ENCODE measurements at regions not wholly inside any gene's neighbourhood (a gene's known extent, or its start where the extent isn't known, plus 50 kb on each side); places are given as distances from the start of the nearest gene placed in this dataset.

DNA sequence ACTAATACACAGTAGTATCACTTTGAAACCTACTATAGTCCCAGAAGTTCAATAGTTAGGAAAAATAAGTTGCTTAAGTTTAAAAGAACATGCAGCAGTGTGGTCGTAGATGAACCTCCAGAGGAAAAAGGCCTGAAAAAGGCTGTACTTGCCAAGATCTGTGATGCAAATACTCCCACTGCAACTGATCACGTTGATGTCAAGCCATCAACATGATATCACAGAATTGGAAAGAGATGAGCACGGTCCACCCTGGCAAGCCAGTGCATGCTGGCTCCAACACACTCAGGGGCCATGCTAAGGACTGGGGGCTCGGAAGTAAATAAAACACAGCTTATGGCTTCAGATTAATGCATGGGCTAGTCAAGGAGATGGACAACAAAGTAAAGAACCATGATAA, 71.8 kb upstream of the LRCH1 start:
- peaks cover 4% of the 10 kb centered on the region; the same call in 1 of the 2 replicates for H3K36me3 Mint-ChIP-seq

DNA sequence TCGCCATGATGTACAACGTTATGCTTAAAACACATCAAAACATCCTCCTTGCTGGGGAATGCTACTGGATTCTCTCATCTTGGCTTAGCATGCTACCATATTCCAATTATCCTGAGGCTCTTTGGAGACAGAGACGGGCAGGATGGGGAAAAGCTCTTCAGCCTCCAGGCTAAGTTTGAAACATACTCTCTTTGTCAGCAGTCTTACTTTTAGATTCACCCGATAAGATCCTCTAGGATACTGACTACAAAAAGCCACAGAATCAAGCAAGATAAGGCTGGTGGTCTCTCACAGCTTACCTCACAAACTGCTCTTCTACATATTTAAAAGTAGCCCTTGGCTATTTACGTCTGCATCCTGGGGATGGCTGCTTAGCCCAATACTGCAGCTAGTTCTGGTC, 72.8 kb upstream of the LRCH1 start:
- no peak overlapping the region for H3K27ac Mint-ChIP-seq
- TF ChIP-seq GABPB1 (CRISPR knock-in tag; IDR thresholded peaks at IDR 0.05), result no peak
- TF ChIP-seq TEAD4 (CRISPR knock-in tag; IDR thresholded peaks at IDR 0.05), result no peak
- TF ChIP-seq ZNF317 (CRISPR knock-in tag; IDR thresholded peaks at IDR 0.05; ENCODE audit: borderline replicate concordance, low read depth), result no peak
- H3K9me3 Mint-ChIP-seq, result peaks cover 17% of the 10 kb centered on the region
- CTCF ChIA-PET, result interaction anchor here (1.0 kb wide), 1 partner anchor 93 kb away, joined by 3 read pairs; the partner anchor contains the start of gene RUBCNL
- no peak overlapping the region for H3K4me3 Mint-ChIP-seq
- POLR2A ChIA-PET, result no interaction called here
- no peaks in the 10 kb centered on the region for H3K4me1 Mint-ChIP-seq
- ATAC-seq (no peak), DNase-seq (ENCODE audit: low spot score) (no peak)
- H3K27me3 Mint-ChIP-seq (ENCODE audit: low read depth), result no peaks in the 10 kb centered on the region; the same call in 1 of the 2 replicates
- H3K36me3 Mint-ChIP-seq, result peaks cover 4% of the 10 kb centered on the region; the same call in 1 of the 2 replicates

More for the DNA sequence above, 71.8 kb upstream of the LRCH1 start:
- ATAC-seq, result no peak
- no peak overlapping the region for H3K27ac Mint-ChIP-seq
- TF ChIP-seq NR3C1 (CRISPR knock-in tag; conservative IDR thresholded peaks at IDR 0.05; ENCODE audit: low read depth) (no peak), KAT7 (CRISPR knock-in tag; IDR thresholded peaks at IDR 0.05; ENCODE audit: borderline replicate concordance) (no peak), TEAD4 (CRISPR knock-in tag; IDR thresholded peaks at IDR 0.05) (no peak), ZNF232 (CRISPR knock-in tag; IDR thresholded peaks at IDR 0.05) (no peak), JUN (CRISPR knock-in tag; IDR thresholded peaks at IDR 0.05) (no peak), ZNF263 (CRISPR knock-in tag; IDR thresholded peaks at IDR 0.05; ENCODE audit: low read depth) (no peak), SP1 (CRISPR knock-in tag; conservative IDR thresholded peaks at IDR 0.05) (no peak), FOXJ3 (CRISPR knock-in tag; IDR thresholded peaks at IDR 0.05; ENCODE audit: borderline replicate concordance) (no peak)
- TF ChIP-seq, protein P1, sequence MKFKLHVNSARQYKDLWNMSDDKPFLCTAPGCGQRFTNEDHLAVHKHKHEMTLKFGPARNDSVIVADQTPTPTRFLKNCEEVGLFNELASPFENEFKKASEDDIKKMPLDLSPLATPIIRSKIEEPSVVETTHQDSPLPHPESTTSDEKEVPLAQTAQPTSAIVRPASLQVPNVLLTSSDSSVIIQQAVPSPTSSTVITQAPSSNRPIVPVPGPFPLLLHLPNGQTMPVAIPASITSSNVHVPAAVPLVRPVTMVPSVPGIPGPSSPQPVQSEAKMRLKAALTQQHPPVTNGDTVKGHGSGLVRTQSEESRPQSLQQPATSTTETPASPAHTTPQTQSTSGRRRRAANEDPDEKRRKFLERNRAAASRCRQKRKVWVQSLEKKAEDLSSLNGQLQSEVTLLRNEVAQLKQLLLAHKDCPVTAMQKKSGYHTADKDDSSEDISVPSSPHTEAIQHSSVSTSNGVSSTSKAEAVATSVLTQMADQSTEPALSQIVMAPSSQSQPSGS (CRISPR knock-in tag; IDR thresholded peaks at IDR 0.05; ENCODE audit: borderline replicate concordance, low read depth), result no peak
- TF ChIP-seq, protein P2, sequence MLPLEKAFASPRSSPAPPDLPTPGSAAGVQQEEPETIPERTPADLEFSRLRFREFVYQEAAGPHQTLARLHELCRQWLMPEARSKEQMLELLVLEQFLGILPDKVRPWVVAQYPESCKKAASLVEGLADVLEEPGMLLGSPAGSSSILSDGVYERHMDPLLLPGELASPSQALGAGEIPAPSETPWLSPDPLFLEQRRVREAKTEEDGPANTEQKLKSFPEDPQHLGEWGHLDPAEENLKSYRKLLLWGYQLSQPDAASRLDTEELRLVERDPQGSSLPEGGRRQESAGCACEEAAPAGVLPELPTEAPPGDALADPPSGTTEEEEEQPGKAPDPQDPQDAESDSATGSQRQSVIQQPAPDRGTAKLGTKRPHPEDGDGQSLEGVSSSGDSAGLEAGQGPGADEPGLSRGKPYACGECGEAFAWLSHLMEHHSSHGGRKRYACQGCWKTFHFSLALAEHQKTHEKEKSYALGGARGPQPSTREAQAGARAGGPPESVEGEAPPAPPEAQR (CRISPR knock-in tag; IDR thresholded peaks at IDR 0.05), result no peak
- TF ChIP-seq, protein P3, sequence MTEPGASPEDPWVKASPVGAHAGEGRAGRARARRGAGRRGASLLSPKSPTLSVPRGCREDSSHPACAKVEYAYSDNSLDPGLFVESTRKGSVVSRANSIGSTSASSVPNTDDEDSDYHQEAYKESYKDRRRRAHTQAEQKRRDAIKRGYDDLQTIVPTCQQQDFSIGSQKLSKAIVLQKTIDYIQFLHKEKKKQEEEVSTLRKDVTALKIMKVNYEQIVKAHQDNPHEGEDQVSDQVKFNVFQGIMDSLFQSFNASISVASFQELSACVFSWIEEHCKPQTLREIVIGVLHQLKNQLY (CRISPR knock-in tag; IDR thresholded peaks at IDR 0.05), result no peak
- TF ChIP-seq, protein P4, sequence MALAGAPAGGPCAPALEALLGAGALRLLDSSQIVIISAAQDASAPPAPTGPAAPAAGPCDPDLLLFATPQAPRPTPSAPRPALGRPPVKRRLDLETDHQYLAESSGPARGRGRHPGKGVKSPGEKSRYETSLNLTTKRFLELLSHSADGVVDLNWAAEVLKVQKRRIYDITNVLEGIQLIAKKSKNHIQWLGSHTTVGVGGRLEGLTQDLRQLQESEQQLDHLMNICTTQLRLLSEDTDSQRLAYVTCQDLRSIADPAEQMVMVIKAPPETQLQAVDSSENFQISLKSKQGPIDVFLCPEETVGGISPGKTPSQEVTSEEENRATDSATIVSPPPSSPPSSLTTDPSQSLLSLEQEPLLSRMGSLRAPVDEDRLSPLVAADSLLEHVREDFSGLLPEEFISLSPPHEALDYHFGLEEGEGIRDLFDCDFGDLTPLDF (CRISPR knock-in tag; IDR thresholded peaks at IDR 0.05), result no peak
- peaks cover 17% of the 10 kb centered on the region for H3K9me3 Mint-ChIP-seq
- POLR2A ChIA-PET, result no interaction called here
- CTCF ChIA-PET, result no interaction called here
- H3K4me1 Mint-ChIP-seq, result no peaks in the 10 kb centered on the region
- no peaks in the 10 kb centered on the region; the same call in 1 of the 2 replicates for H3K27me3 Mint-ChIP-seq (ENCODE audit: low read depth)
- no peak overlapping the region for H3K4me3 Mint-ChIP-seq
- DNase-seq (ENCODE audit: low spot score), result no peak

DNA sequence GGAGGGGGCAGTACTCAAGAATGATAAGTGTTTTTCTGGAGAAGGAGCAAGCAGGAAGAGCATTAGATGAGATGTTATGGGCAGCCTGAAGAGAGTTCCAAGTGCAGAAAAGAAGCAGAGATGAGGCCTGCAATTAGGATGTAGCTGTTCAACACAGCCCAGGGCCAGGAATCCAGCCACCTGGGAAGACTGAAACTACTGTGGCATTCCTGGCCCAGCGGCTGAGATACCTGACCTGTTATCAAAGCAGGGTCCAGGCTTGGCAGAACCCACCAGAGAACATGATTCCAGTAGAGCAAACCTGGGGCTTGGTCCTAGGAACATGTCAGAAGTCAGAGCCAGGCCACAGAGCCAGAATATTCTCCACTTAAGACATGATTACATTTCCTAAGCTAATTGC, 73.3 kb upstream of the LRCH1 start:
- DNase-seq (ENCODE audit: low spot score), result no peak
- no peaks in the 10 kb centered on the region; the same call in 1 of the 2 replicates for H3K27me3 Mint-ChIP-seq (ENCODE audit: low read depth)
- H3K9me3 Mint-ChIP-seq, result peaks cover 13% of the 10 kb centered on the region
- ChIA-PET POLR2A (no interaction called here), CTCF (interaction anchor here (1.0 kb wide), 1 partner anchor 93 kb away, joined by 3 read pairs; the partner anchor contains the start of gene RUBCNL)
- no peak for ATAC-seq
- H3K4me3 Mint-ChIP-seq, result no peak overlapping the region
- no peak overlapping the region for H3K27ac Mint-ChIP-seq
- H3K4me1 Mint-ChIP-seq, result no peaks in the 10 kb centered on the region
- peaks cover 3% of the 10 kb centered on the region; the same call in 1 of the 2 replicates for H3K36me3 Mint-ChIP-seq
- TF ChIP-seq JUN (CRISPR knock-in tag; IDR thresholded peaks at IDR 0.05) (no peak), CBFB (CRISPR knock-in tag; IDR thresholded peaks at IDR 0.05; ENCODE audit: low read depth) (no peak), HMGA2 (CRISPR knock-in tag; IDR thresholded peaks at IDR 0.05) (no peak), IRF2 (CRISPR knock-in tag; IDR thresholded peaks at IDR 0.05; ENCODE audit: borderline replicate concordance, low read depth) (no peak), ELF4 (CRISPR knock-in tag; IDR thresholded peaks at IDR 0.05; ENCODE audit: low read depth) (no peak), ZNF138 (CRISPR knock-in tag; conservative IDR thresholded peaks at IDR 0.05) (no peak), NR3C1 (CRISPR knock-in tag; conservative IDR thresholded peaks at IDR 0.05; ENCODE audit: low read depth) (no peak), OVOL2 (CRISPR knock-in tag; IDR thresholded peaks at IDR 0.05; ENCODE audit: borderline replicate concordance) (no peak), ZNF219 (CRISPR knock-in tag; IDR thresholded peaks at IDR 0.05; ENCODE audit: borderline replicate concordance) (no peak)
- TF ChIP-seq, protein P5, sequence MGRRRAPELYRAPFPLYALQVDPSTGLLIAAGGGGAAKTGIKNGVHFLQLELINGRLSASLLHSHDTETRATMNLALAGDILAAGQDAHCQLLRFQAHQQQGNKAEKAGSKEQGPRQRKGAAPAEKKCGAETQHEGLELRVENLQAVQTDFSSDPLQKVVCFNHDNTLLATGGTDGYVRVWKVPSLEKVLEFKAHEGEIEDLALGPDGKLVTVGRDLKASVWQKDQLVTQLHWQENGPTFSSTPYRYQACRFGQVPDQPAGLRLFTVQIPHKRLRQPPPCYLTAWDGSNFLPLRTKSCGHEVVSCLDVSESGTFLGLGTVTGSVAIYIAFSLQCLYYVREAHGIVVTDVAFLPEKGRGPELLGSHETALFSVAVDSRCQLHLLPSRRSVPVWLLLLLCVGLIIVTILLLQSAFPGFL (CRISPR knock-in tag; IDR thresholded peaks at IDR 0.05; ENCODE audit: borderline replicate concordance), result no peak
- TF ChIP-seq, protein P6, sequence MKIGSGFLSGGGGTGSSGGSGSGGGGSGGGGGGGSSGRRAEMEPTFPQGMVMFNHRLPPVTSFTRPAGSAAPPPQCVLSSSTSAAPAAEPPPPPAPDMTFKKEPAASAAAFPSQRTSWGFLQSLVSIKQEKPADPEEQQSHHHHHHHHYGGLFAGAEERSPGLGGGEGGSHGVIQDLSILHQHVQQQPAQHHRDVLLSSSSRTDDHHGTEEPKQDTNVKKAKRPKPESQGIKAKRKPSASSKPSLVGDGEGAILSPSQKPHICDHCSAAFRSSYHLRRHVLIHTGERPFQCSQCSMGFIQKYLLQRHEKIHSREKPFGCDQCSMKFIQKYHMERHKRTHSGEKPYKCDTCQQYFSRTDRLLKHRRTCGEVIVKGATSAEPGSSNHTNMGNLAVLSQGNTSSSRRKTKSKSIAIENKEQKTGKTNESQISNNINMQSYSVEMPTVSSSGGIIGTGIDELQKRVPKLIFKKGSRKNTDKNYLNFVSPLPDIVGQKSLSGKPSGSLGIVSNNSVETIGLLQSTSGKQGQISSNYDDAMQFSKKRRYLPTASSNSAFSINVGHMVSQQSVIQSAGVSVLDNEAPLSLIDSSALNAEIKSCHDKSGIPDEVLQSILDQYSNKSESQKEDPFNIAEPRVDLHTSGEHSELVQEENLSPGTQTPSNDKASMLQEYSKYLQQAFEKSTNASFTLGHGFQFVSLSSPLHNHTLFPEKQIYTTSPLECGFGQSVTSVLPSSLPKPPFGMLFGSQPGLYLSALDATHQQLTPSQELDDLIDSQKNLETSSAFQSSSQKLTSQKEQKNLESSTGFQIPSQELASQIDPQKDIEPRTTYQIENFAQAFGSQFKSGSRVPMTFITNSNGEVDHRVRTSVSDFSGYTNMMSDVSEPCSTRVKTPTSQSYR (CRISPR knock-in tag; IDR thresholded peaks at IDR 0.05), result no peak
